ENCODE measurements at regions not wholly inside any gene's neighbourhood (a gene's known extent, or its start where the extent isn't known, plus 50 kb on each side); places are given as distances from the start of the nearest gene placed in this dataset.
"Not testable (repeated sequence)": the region's sequence is repeated elsewhere in the genome, so short reads cannot be mapped to it uniquely, and the experiment has no call there.

GRCh38 chr10:9229702-9230244 is 1175.3 kb downstream of the GATA3 start:
- ATAC-seq (ENCODE audit: low read depth), result no peak
- H3K27me3 Mint-ChIP-seq, result peaks cover 8% of the 10 kb centered on the region

GRCh38 chr10:9230625-9231024 is 1176.1 kb downstream of the GATA3 start:
- H3K4me1 Mint-ChIP-seq, result no peaks in the 10 kb centered on the region
- no peak for DNase-seq (ENCODE audit: low spot score in 2 of 2)
- peaks cover 8% of the 10 kb centered on the region for H3K27me3 Mint-ChIP-seq
- no peaks in the 10 kb centered on the region for H3K36me3 Mint-ChIP-seq
- no peak overlapping the region for H3K4me3 Mint-ChIP-seq
- no peak for ATAC-seq (ENCODE audit: low read depth)
- H3K27ac Mint-ChIP-seq, result no peak overlapping the region
- peaks cover 2% of the 10 kb centered on the region for H3K9me3 Mint-ChIP-seq

More at GRCh38 chr10:9229702-9230244, 1175.3 kb downstream of the GATA3 start:
- H3K4me3 Mint-ChIP-seq, result no peak overlapping the region
- no peak for DNase-seq (ENCODE audit: low spot score in 2 of 2)
- H3K4me1 Mint-ChIP-seq, result no peaks in the 10 kb centered on the region
- H3K27ac Mint-ChIP-seq, result no peak overlapping the region
- no peaks in the 10 kb centered on the region for H3K36me3 Mint-ChIP-seq
- peaks cover 2% of the 10 kb centered on the region for H3K9me3 Mint-ChIP-seq

GRCh38 chr10:9234191-9234590 is 1179.7 kb downstream of the GATA3 start:
- Mint-ChIP-seq H3K4me3 (no peak overlapping the region), H3K36me3 (no peaks in the 10 kb centered on the region), H3K4me1 (no peaks in the 10 kb centered on the region), H3K27me3 (peaks cover 8% of the 10 kb centered on the region), H3K9me3 (no peaks in the 10 kb centered on the region), H3K27ac (no peak overlapping the region)
- no peak for DNase-seq (ENCODE audit: low spot score in 2 of 2)
- no peak for ATAC-seq (ENCODE audit: low read depth)

- H3K36me3 Mint-ChIP-seq, result no peaks in the 10 kb centered on the region
- no peaks in the 10 kb centered on the region for H3K4me1 Mint-ChIP-seq
- peaks cover 3% of the 10 kb centered on the region for H3K27me3 Mint-ChIP-seq
- peaks cover 3% of the 10 kb centered on the region for H3K9me3 Mint-ChIP-seq
- H3K27ac Mint-ChIP-seq, result no peak overlapping the region
- DNase-seq (ENCODE audit: low spot score in 2 of 2) (no peak), ATAC-seq (ENCODE audit: low read depth) (no peak)
- no peak overlapping the region for H3K4me3 Mint-ChIP-seq
Observed at GRCh38 chr10:9238041-9238440, 1183.6 kb downstream of the GATA3 start.

GRCh38 chr10:9239298-9239697 is 1184.8 kb downstream of the GATA3 start:
- no peaks in the 10 kb centered on the region for H3K4me1 Mint-ChIP-seq
- peaks cover 1% of the 10 kb centered on the region for H3K27me3 Mint-ChIP-seq
- H3K4me3 Mint-ChIP-seq, result no peak overlapping the region
- no peaks in the 10 kb centered on the region for H3K36me3 Mint-ChIP-seq
- H3K27ac Mint-ChIP-seq, result no peak overlapping the region
- H3K9me3 Mint-ChIP-seq, result peaks cover 3% of the 10 kb centered on the region
- ATAC-seq (ENCODE audit: low read depth) (no peak), DNase-seq (ENCODE audit: low spot score in 2 of 2) (no peak)

- Mint-ChIP-seq H3K4me3 (no peak overlapping the region), H3K27ac (no peak overlapping the region), H3K4me1 (no peaks in the 10 kb centered on the region), H3K36me3 (no peaks in the 10 kb centered on the region), H3K9me3 (peaks cover 5% of the 10 kb centered on the region), H3K27me3 (peaks cover 1% of the 10 kb centered on the region)
- ATAC-seq (ENCODE audit: low read depth) (no peak), DNase-seq (ENCODE audit: low spot score in 2 of 2) (no peak)
Observed at GRCh38 chr10:9243941-9244411, 1189.5 kb downstream of the GATA3 start.

GRCh38 chr10:9244864-9245263 is 1190.4 kb downstream of the GATA3 start:
- no peaks in the 10 kb centered on the region for H3K36me3 Mint-ChIP-seq
- peaks cover 5% of the 10 kb centered on the region for H3K9me3 Mint-ChIP-seq
- ATAC-seq (ENCODE audit: low read depth), result no peak

GRCh38 chr10:9253121-9253520 is 1198.6 kb downstream of the GATA3 start:
- Mint-ChIP-seq H3K27ac (no peak overlapping the region), H3K9me3 (peaks cover 5% of the 10 kb centered on the region), H3K27me3 (peaks cover 8% of the 10 kb centered on the region), H3K36me3 (no peaks in the 10 kb centered on the region), H3K4me1 (no peaks in the 10 kb centered on the region), H3K4me3 (no peak overlapping the region)
- DNase-seq (ENCODE audit: low spot score in 2 of 2), result no peak
- ATAC-seq (ENCODE audit: low read depth), result no peak

More at GRCh38 chr10:9244864-9245263, 1190.4 kb downstream of the GATA3 start:
- H3K4me3 Mint-ChIP-seq, result no peak overlapping the region
- no peak overlapping the region for H3K27ac Mint-ChIP-seq
- H3K4me1 Mint-ChIP-seq, result no peaks in the 10 kb centered on the region
- DNase-seq (ENCODE audit: low spot score in 2 of 2), result no peak
- H3K27me3 Mint-ChIP-seq, result peaks cover 1% of the 10 kb centered on the region

GRCh38 chr10:9254353-9254752 is 1199.9 kb downstream of the GATA3 start:
- peaks cover 8% of the 10 kb centered on the region for H3K27me3 Mint-ChIP-seq
- no peak for DNase-seq (ENCODE audit: low spot score in 2 of 2)
- no peak overlapping the region for H3K4me3 Mint-ChIP-seq
- no peak overlapping the region for H3K27ac Mint-ChIP-seq
- H3K9me3 Mint-ChIP-seq, result peaks cover 3% of the 10 kb centered on the region
- no peak for ATAC-seq (ENCODE audit: low read depth)
- no peaks in the 10 kb centered on the region for H3K4me1 Mint-ChIP-seq
- no peaks in the 10 kb centered on the region for H3K36me3 Mint-ChIP-seq

GRCh38 chr10:9260690-9261089 is 1206.2 kb downstream of the GATA3 start:
- Mint-ChIP-seq H3K4me3 (no peak overlapping the region), H3K4me1 (no peaks in the 10 kb centered on the region), H3K9me3 (no peaks in the 10 kb centered on the region), H3K36me3 (no peaks in the 10 kb centered on the region), H3K27ac (no peak overlapping the region), H3K27me3 (peaks cover 4% of the 10 kb centered on the region)
- ATAC-seq (ENCODE audit: low read depth), result no peak
- no peak for DNase-seq (ENCODE audit: low spot score in 2 of 2)

- H3K27ac Mint-ChIP-seq, result no peak overlapping the region
- no peak for DNase-seq (ENCODE audit: low spot score in 2 of 2)
- no peak overlapping the region for H3K4me3 Mint-ChIP-seq
- H3K4me1 Mint-ChIP-seq, result no peaks in the 10 kb centered on the region
- H3K36me3 Mint-ChIP-seq, result no peaks in the 10 kb centered on the region
- no peaks in the 10 kb centered on the region for H3K9me3 Mint-ChIP-seq
- H3K27me3 Mint-ChIP-seq, result no peaks in the 10 kb centered on the region
- ATAC-seq (ENCODE audit: low read depth), result no peak
Observed at GRCh38 chr10:9262770-9263169, 1208.3 kb downstream of the GATA3 start.

GRCh38 chr10:9268176-9268575 is 1213.7 kb downstream of the GATA3 start:
- Mint-ChIP-seq H3K36me3 (no peaks in the 10 kb centered on the region), H3K4me1 (no peaks in the 10 kb centered on the region), H3K9me3 (no peaks in the 10 kb centered on the region), H3K27ac (no peak overlapping the region), H3K4me3 (no peak overlapping the region), H3K27me3 (peaks cover 2% of the 10 kb centered on the region)
- DNase-seq (ENCODE audit: low spot score in 2 of 2) (no peak), ATAC-seq (ENCODE audit: low read depth) (no peak)

- not testable (repeated sequence) for H3K4me3 Mint-ChIP-seq; H3K9me3 Mint-ChIP-seq; DNase-seq (ENCODE audit: low spot score in 2 of 2); ATAC-seq (ENCODE audit: low read depth); H3K27me3 Mint-ChIP-seq; H3K4me1 Mint-ChIP-seq; H3K36me3 Mint-ChIP-seq; H3K27ac Mint-ChIP-seq
Observed at GRCh38 chr10:9273126-9273833, 1218.8 kb downstream of the GATA3 start.

- no peak overlapping the region for H3K4me3 Mint-ChIP-seq
- H3K9me3 Mint-ChIP-seq, result no peaks in the 10 kb centered on the region
- ATAC-seq (ENCODE audit: low read depth), result no peak
- H3K27me3 Mint-ChIP-seq, result peaks cover 4% of the 10 kb centered on the region
- DNase-seq (ENCODE audit: low spot score in 2 of 2), result no peak
- no peak overlapping the region for H3K27ac Mint-ChIP-seq
- H3K4me1 Mint-ChIP-seq, result no peaks in the 10 kb centered on the region
- H3K36me3 Mint-ChIP-seq, result no peaks in the 10 kb centered on the region
Observed at GRCh38 chr10:9274206-9274755, 1219.8 kb downstream of the GATA3 start.

All from memory B cell (primary cell).